Gastroesophageal sphincter (tissue), 4 donors: ENCODE measurements at regions not wholly inside any gene's neighbourhood (a gene's known extent, or its start where the extent isn't known, plus 50 kb on each side); places are given as distances from the start of the nearest gene placed in this dataset.

Experiments used
- ATAC-seq: fragments of 150-250 bp; one replicate; pipeline ENCODE4 v1.9.1; 2016; ENCODE audit warnings: mild to moderate bottlenecking, moderate library complexity
- H3K27ac ChIP-seq, 4 donors: fragments of 200-600 bp; sonication (generic) in 3 of 4; 1 replicate in 3 of 4; 2 replicates in 1 of 4; pipeline ENCODE4 v1.5.1; 2016 to 2019
- H3K27me3 ChIP-seq: fragments of 200-600 bp; sonication (generic); one replicate; pipeline ENCODE4 v1.5.1; 2019
- H3K36me3 ChIP-seq, 2 donors: fragments of 200-600 bp; sonication (generic); one replicate each; pipeline ENCODE4 v1.5.1; 2019; ENCODE audit warnings: control low read depth in 1 of 2
- H3K4me1 ChIP-seq, 3 donors: fragments of 200-600 bp; sonication (generic); 1 replicate in 2 of 3; 2 replicates in 1 of 3; pipeline ENCODE4 v1.5.1; 2016 to 2019; ENCODE audit warnings: control low read depth in 2 of 3
- H3K4me3 ChIP-seq, 2 donors: fragments of 200-600 bp; sonication (generic); one replicate each; pipeline ENCODE4 v1.5.1; 2019; ENCODE audit warnings: mild to moderate bottlenecking in 1 of 2, moderate library complexity in 1 of 2
- H3K9me3 ChIP-seq, 3 donors: fragments of 200-600 bp; sonication (generic); one replicate each; pipeline ENCODE4 v1.5.1; 2017 to 2019; ENCODE audit warnings: control low read depth in 2 of 3
- EP300 ChIP-seq: sonication (generic); formaldehyde crosslinking; IDR thresholded peaks from one replicate; pipeline ENCODE4 v1.6.1; 2017; ENCODE audit warnings: antibody characterized with exemption, mild to moderate bottlenecking
- POLR2A ChIP-seq, 2 donors: fragments of 450-650 bp; IDR thresholded peaks; one replicate each; pipeline ENCODE4 v1.6.1; 2017; ENCODE audit warnings: antibody characterized with exemption in 2 of 2, mild to moderate bottlenecking in 2 of 2, moderate library complexity in 1 of 2
- POLR2AphosphoS5 ChIP-seq: sonication (generic); formaldehyde crosslinking; IDR thresholded peaks from one replicate; pipeline ENCODE4 v1.6.1; 2017; ENCODE audit warnings: antibody characterized with exemption
- WGBS, 2 donors: methylation state at CpG; one replicate each; pipeline ENCODE4 v1.1.5; 2018; ENCODE audit warnings: low coverage in 1 of 2; 5-methylcytosine and 5-hydroxymethylcytosine counted together
- TF ChIP-seq, protein P1 (sequence below), 4 experiments: fragments of 200-600 bp in 2 of 4; fragments of 450-650 bp in 2 of 4; sonication (generic) in 1 of 4; IDR thresholded peaks; one replicate each; pipeline ENCODE4 v1.5.1; 2017 to 2019; ENCODE audit warnings: antibody characterized with exemption in 4 of 4, mild to moderate bottlenecking in 2 of 4, moderate library complexity in 2 of 4

DNA sequence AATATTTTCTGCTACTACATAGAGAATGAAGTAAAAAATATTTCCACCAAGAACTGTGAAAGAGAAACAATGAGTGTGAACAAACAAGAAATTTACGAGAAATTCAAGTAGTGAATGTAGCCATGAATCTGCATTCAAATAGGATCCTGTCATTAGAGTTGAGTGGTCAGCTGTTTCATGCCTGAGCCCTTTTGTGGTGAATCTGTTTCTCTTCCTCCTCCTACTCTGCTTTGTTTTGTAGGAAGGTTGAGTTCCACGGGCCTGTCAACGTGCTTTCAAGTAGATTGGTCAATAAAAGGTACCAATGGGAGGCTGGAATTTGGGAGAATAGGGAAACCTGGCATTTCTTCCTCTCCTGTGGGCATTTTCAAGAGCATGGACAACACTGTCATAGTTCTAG is 1749.6 kb upstream of the FLRT2 start:
- H3K9me3 ChIP-seq, result no peaks in the 10 kb centered on the region
- H3K36me3 ChIP-seq, result no peaks in the 10 kb centered on the region
- H3K27me3 ChIP-seq, result no peaks in the 10 kb centered on the region
- ATAC-seq, result no peak
- no peak for TF ChIP-seq POLR2A (IDR thresholded peaks at IDR 0.05)
- no peak for TF ChIP-seq POLR2AphosphoS5
- no peak for TF ChIP-seq EP300
- TF ChIP-seq, protein P1, sequence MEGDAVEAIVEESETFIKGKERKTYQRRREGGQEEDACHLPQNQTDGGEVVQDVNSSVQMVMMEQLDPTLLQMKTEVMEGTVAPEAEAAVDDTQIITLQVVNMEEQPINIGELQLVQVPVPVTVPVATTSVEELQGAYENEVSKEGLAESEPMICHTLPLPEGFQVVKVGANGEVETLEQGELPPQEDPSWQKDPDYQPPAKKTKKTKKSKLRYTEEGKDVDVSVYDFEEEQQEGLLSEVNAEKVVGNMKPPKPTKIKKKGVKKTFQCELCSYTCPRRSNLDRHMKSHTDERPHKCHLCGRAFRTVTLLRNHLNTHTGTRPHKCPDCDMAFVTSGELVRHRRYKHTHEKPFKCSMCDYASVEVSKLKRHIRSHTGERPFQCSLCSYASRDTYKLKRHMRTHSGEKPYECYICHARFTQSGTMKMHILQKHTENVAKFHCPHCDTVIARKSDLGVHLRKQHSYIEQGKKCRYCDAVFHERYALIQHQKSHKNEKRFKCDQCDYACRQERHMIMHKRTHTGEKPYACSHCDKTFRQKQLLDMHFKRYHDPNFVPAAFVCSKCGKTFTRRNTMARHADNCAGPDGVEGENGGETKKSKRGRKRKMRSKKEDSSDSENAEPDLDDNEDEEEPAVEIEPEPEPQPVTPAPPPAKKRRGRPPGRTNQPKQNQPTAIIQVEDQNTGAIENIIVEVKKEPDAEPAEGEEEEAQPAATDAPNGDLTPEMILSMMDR (IDR thresholded peaks at IDR 0.05), result no peak
- H3K4me3 ChIP-seq, result no peak overlapping the region
- H3K4me1 ChIP-seq, result no peaks in the 10 kb centered on the region
- WGBS, 2 donors, result 100% methylated on average over 1 of the region's 3 CpGs
- H3K27ac ChIP-seq, result no peak overlapping the region

DNA sequence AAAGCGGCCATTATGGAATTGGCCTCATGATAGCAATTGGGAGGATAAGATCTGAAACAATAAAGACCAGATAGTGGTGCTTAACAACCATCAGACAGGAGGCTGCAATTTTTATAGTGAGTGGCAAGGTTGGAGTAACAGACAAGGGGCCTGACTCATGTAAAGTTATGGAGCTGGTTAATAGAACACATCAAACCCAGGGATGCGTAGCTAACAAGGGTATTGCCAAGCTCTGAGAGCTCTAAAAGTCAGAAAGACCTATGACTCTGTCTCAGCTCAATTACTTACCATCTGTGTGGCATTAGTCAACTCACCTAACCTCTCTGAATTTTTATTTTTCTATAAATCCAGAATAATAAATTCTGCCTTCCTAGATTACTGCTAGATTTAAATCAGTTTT is 1731.5 kb upstream of the FLRT2 start:
- Histone ChIP-seq H3K4me3 (no peak overlapping the region), H3K27ac (no peak overlapping the region), H3K36me3 (no peaks in the 10 kb centered on the region), H3K4me1 (no peaks in the 10 kb centered on the region), H3K9me3 (no peaks in the 10 kb centered on the region), H3K27me3 (no peaks in the 10 kb centered on the region)
- no peak for ATAC-seq
- 100% methylated on average over 1 to 2 of the region's 2 CpGs for WGBS, 2 donors
- no peak for TF ChIP-seq POLR2AphosphoS5
- TF ChIP-seq POLR2A (IDR thresholded peaks at IDR 0.05), result no peak
- no peak for TF ChIP-seq EP300
- TF ChIP-seq, protein P1 (IDR thresholded peaks at IDR 0.05), result no peak

DNA sequence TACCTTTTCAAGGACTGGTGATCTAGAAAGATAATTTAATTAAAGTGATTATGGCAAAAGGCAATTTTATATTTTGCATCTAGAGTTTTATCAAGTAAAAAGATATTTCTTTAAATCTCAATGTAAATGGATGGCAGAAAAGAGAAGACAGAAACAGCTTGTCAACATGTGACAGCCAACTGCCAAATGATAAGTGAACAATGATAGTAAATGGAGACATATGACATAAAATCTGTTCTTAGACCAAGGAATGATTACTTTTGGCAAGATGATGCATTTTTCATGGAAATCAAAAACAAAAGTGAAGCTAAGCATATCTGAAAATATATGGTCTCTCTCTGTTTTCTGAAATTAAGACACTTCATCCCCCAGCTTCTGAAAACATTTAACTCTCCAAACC is 1730.7 kb upstream of the FLRT2 start:
- TF ChIP-seq POLR2A (IDR thresholded peaks at IDR 0.05), result no peak
- TF ChIP-seq EP300, result no peak
- TF ChIP-seq POLR2AphosphoS5, result no peak
- TF ChIP-seq, protein P1 (IDR thresholded peaks at IDR 0.05), result no peak
- H3K9me3 ChIP-seq, result no peaks in the 10 kb centered on the region
- no peak overlapping the region for H3K4me3 ChIP-seq
- no peaks in the 10 kb centered on the region for H3K27me3 ChIP-seq
- ATAC-seq, result no peak
- no peaks in the 10 kb centered on the region for H3K36me3 ChIP-seq
- H3K27ac ChIP-seq, result no peak overlapping the region
- H3K4me1 ChIP-seq, result no peaks in the 10 kb centered on the region

DNA sequence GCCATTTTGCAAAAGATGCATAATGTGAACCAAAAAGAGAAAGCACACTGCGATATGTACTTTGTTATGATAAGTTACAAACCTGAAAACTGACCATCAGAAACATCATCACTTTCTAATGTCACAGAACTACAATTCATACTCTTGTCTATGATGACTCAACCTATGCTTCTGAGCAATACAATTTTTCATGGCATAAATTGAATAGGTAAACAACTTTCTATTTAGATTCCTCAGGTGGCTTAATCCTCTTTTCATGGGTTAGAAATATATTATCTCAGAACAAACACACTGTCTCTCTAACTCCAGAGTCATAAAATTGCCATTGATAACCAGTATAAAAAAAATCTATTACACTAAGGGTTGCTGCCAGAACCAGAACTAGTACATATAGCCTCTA is 1715.0 kb upstream of the FLRT2 start:
- TF ChIP-seq EP300, result no peak
- TF ChIP-seq, protein P1 (IDR thresholded peaks at IDR 0.05), result no peak
- no peak for TF ChIP-seq POLR2A (IDR thresholded peaks at IDR 0.05)
- no peak for TF ChIP-seq POLR2AphosphoS5
- H3K9me3 ChIP-seq, result no peaks in the 10 kb centered on the region
- H3K27ac ChIP-seq, result no peak overlapping the region
- no peaks in the 10 kb centered on the region for H3K27me3 ChIP-seq
- no peak overlapping the region for H3K4me3 ChIP-seq
- 80 to 89% methylated on average over 1 of the region's 1 CpG for WGBS, 2 donors
- H3K36me3 ChIP-seq, result no peaks in the 10 kb centered on the region
- H3K4me1 ChIP-seq, result no peaks in the 10 kb centered on the region
- ATAC-seq, result no peak

DNA sequence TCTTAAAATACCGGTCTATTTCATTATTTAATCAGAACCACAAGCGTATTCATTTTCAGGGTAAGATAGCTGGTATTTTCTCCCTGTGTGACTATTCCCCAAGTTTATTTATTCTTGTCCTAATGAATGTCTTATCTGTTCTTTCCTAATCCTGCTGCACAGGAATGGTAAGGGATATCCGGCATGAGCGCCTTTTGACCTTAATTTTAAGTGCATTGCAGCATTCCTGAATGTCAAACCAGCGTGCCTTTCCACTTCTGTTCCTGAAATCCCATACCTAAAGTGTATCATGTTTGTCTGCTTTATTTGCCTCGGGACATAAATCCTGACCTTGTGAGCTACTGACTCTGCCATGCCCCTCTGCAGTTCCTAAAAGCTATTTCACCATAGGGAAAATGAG is 1713.2 kb upstream of the FLRT2 start:
- no peaks in the 10 kb centered on the region for H3K36me3 ChIP-seq
- no peak overlapping the region for H3K27ac ChIP-seq
- 41 to 85% methylated on average over 6 of the region's 6 CpGs for WGBS, 2 donors
- no peak overlapping the region for H3K4me3 ChIP-seq
- ATAC-seq, result no peak
- H3K9me3 ChIP-seq, result no peaks in the 10 kb centered on the region
- H3K27me3 ChIP-seq, result no peaks in the 10 kb centered on the region
- TF ChIP-seq EP300 (no peak), POLR2A (IDR thresholded peaks at IDR 0.05) (no peak), POLR2AphosphoS5 (no peak)
- TF ChIP-seq, protein P1 (IDR thresholded peaks at IDR 0.05), result no peak
- no peaks in the 10 kb centered on the region for H3K4me1 ChIP-seq
